Subcutaneous abdominal adipose tissue (tissue), 5 donors: ENCODE measurements at regions not wholly inside any gene's neighbourhood (a gene's known extent, or its start where the extent isn't known, plus 50 kb on each side); places are given as distances from the start of the nearest gene placed in this dataset.

ENCODE experiments used
- H3K27ac ChIP-seq: one replicate; pipeline ENCODE4 v1.7.0; 2013; ENCODE audit warnings: low read depth, mild to moderate bottlenecking, inconsistent platforms, low read length, moderate library complexity
- H3K27me3 ChIP-seq, 5 donors: one replicate each; pipeline ENCODE4 v1.7.0; 2013; ENCODE audit warnings: low read length in 5 of 5, inconsistent platforms in 1 of 5; ENCODE audit not compliant: control insufficient read depth in 5 of 5, insufficient read depth in 4 of 5
- H3K36me3 ChIP-seq, 5 donors: one replicate each; pipeline ENCODE4 v1.7.0; 2013; ENCODE audit warnings: low read length in 5 of 5; ENCODE audit not compliant: control insufficient read depth in 5 of 5, insufficient read depth in 5 of 5
- H3K4me1 ChIP-seq, 5 donors: one replicate each; pipeline ENCODE4 v1.7.0; 2013; ENCODE audit warnings: low read length in 5 of 5, mild to moderate bottlenecking in 3 of 5, moderate library complexity in 1 of 5; ENCODE audit not compliant: control insufficient read depth in 5 of 5, insufficient read depth in 5 of 5
- H3K4me3 ChIP-seq, 5 donors: one replicate each; pipeline ENCODE4 v1.7.0; 2013; ENCODE audit warnings: low read length in 5 of 5, low read depth in 1 of 5
- H3K9ac ChIP-seq, 5 donors: one replicate each; pipeline ENCODE4 v1.7.0; 2013; ENCODE audit warnings: low read length in 5 of 5, mild to moderate bottlenecking in 4 of 5, moderate library complexity in 3 of 5
- H3K9me3 ChIP-seq, 5 donors: one replicate each; pipeline ENCODE4 v1.7.0; 2013; ENCODE audit warnings: low read length in 5 of 5; ENCODE audit not compliant: control insufficient read depth in 5 of 5
- donor health status: healthy.
- donor health status: healthy.
- donor health status: healthy.
- donor health status: healthy.
- donor health status: healthy.

DNA sequence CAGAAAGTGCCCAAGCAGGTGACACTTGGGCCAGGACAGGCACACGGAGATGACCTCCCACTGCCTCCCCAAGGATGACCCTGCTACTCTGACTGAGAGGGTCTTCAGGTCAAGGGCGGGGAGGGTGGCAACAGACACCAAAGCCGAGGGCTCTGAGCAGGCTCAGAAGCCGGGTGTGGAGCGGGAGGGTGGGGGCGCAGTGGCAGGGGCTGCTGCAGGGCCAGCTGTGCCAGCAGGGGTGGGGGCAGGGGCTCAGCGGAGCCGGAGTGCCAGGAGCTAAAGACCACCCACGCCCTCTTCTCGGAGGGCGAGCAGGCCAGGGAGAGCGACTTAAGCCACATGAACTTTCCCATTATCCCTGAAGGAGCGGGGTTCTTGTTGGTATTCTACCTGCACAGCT lies 93.3 kb upstream of the MBOAT2 start:
- Histone ChIP-seq H3K9me3 (no peaks in the 10 kb centered on the region), H3K4me1 (peaks cover 0 to 32% (median 15%) of the 10 kb centered on the region in 5 donors), H3K36me3 (no peaks in the 10 kb centered on the region), H3K27ac (no peak overlapping the region), H3K4me3 (no peak overlapping the region), H3K9ac (no peak overlapping the region), H3K27me3 (no peaks in the 10 kb centered on the region)

- Histone ChIP-seq H3K36me3 (no peaks in the 10 kb centered on the region), H3K27ac (peak overlapping the region; percentile 16), H3K4me1 (peaks cover 0 to 32% (median 15%) of the 10 kb centered on the region in 5 donors), H3K9ac (no peak overlapping the region), H3K4me3 (peak overlapping the region in 3 of 5 donors; percentile 31 to 50 (median 36)), H3K27me3 (no peaks in the 10 kb centered on the region), H3K9me3 (no peaks in the 10 kb centered on the region)
Observed at GRCh38 chr2:9095690-9096089, 92.2 kb upstream of the MBOAT2 start.

DNA sequence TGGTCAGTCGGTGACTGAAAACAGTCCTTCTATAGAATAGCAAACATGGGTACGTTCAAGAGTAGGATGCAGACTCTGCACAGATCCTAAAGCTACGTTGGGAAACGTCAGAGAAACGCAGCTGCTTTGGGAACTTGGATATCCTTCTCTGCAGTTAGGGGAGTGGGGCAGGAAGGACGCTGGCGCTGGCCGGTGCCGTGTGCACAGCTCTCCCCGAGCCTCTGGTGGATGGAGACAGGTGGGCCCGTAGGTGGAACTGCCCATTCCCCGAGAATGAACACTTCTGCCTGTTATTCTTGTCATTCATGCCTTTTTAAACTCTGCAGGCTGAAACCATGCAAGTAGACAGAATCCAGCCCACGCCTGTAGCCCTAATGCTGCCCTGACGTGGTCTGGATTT lies 91.7 kb upstream of the MBOAT2 start:
- H3K4me1 ChIP-seq, result peaks cover 0 to 32% (median 15%) of the 10 kb centered on the region in 5 donors
- no peaks in the 10 kb centered on the region for H3K27me3 ChIP-seq
- peak overlapping the region in 1 of 5 donors; percentile 23 for H3K9ac ChIP-seq
- peak overlapping the region in 3 of 5 donors; percentile 31 to 50 (median 36) for H3K4me3 ChIP-seq
- H3K9me3 ChIP-seq, result no peaks in the 10 kb centered on the region
- H3K36me3 ChIP-seq, result no peaks in the 10 kb centered on the region
- H3K27ac ChIP-seq, result peak overlapping the region; percentile 16

DNA sequence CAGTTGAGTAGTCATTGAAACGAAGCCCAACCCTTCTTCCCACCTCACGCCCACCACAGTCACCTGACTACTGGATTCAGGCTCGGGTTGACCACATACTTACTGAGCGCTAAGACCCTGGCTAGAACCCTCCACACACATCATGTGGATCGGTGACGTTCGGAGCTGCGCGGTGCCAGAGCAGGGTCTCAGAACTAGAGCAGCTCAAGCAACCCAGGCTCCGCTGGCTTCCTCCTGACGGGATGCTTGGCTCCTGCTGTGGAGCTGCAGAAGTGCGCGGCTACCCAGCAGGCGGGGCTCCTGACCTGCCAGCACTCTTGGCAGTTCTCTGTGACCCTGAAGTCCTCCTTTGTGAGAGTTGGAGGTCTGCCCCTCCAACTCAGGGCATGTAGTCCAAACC lies 90.6 kb upstream of the MBOAT2 start:
- Histone ChIP-seq H3K27ac (no peak overlapping the region), H3K27me3 (no peaks in the 10 kb centered on the region), H3K4me3 (no peak overlapping the region), H3K9me3 (no peaks in the 10 kb centered on the region), H3K36me3 (no peaks in the 10 kb centered on the region), H3K9ac (no peak overlapping the region), H3K4me1 (peaks cover 0 to 32% (median 15%) of the 10 kb centered on the region in 5 donors)

- Histone ChIP-seq H3K9ac (no peak overlapping the region), H3K27ac (no peak overlapping the region), H3K4me1 (peaks cover 0 to 32% (median 15%) of the 10 kb centered on the region in 5 donors), H3K27me3 (no peaks in the 10 kb centered on the region), H3K9me3 (no peaks in the 10 kb centered on the region), H3K4me3 (no peak overlapping the region), H3K36me3 (no peaks in the 10 kb centered on the region)
Observed at GRCh38 chr2:9093324-9093723, 89.8 kb upstream of the MBOAT2 start.

DNA sequence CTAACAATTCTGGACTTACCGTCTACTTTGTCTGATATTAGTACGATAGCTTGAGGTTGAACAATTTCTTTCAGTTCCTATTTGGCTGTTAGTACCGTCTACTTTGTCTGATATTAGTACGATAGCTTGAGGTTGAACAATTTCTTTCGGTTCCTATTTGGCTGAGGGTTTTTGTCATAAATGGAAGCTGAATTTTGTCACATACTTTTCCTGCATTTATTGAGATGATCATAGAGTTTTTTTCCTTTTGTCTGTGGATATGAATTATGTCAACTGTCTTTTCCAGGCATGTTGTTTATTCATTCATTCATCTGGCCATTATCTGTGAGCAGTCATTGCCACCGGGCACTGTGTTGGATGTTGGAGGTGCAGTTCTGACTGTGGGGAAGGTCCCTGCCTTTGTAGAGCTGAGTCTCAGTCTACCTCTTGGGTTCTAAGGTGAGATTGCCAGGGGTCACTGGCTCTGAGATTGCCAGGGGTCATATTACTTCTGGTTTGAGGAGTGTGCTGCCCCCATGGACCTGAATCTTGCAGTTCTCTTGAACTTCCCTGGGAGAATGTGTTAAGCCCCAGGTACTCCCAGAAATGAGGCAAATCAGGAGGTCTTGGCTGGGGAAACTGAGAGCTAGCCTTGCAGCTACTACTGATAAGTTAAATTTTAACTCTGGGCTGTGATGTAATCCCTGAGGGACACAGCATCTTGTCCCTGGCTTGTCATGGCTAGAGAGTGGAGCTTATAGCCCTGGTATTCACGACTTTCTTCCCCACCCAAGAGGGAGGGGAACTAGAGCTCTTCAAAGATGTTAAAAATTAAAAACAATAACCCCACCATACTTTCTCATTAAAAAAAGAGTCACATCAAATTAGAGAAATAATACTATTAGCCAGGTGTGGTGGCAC lies 89.1 kb upstream of the MBOAT2 start:
- H3K36me3 ChIP-seq, result no peaks in the 10 kb centered on the region
- H3K4me3 ChIP-seq, result no peak overlapping the region
- no peaks in the 10 kb centered on the region for H3K27me3 ChIP-seq
- H3K9me3 ChIP-seq, result no peaks in the 10 kb centered on the region
- peaks cover 0 to 26% (median 15%) of the 10 kb centered on the region in 5 donors for H3K4me1 ChIP-seq
- H3K27ac ChIP-seq, result no peak overlapping the region
- H3K9ac ChIP-seq, result no peak overlapping the region

DNA sequence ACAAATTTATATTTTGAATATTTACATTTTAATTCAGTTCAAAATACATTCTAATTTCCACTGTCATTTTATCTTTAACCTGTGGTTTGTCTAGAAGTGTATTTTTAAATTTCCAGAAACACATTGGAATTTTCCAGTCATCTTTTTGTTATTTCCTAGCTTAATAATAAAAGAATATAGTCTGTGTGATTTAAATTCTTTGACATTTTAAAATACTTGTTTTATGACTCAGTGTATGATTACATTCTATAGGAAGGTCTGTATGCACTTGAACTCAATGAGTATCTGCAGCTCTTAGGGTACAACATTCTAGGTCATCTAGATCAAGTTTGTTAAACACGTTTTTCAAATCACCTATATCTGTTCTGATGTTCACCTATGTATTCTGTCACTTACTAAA lies 88.3 kb upstream of the MBOAT2 start:
- H3K36me3 ChIP-seq, result no peaks in the 10 kb centered on the region
- no peaks in the 10 kb centered on the region for H3K9me3 ChIP-seq
- peaks cover 0 to 25% (median 22%) of the 10 kb centered on the region in 5 donors for H3K4me1 ChIP-seq
- H3K4me3 ChIP-seq, result no peak overlapping the region
- no peaks in the 10 kb centered on the region for H3K27me3 ChIP-seq
- H3K27ac ChIP-seq, result no peak overlapping the region
- H3K9ac ChIP-seq, result no peak overlapping the region

- no peaks in the 10 kb centered on the region for H3K9me3 ChIP-seq
- no peaks in the 10 kb centered on the region for H3K36me3 ChIP-seq
- H3K4me3 ChIP-seq, result no peak overlapping the region
- H3K27ac ChIP-seq, result no peak overlapping the region
- H3K27me3 ChIP-seq, result no peaks in the 10 kb centered on the region
- H3K9ac ChIP-seq, result no peak overlapping the region
- H3K4me1 ChIP-seq, result peaks cover 0 to 17% (median 10%) of the 10 kb centered on the region in 5 donors
Observed at GRCh38 chr2:9089831-9090230, 86.3 kb upstream of the MBOAT2 start.

GRCh38 chr2:9087121-9087681 lies 83.7 kb upstream of the MBOAT2 start:
- no peaks in the 10 kb centered on the region for H3K27me3 ChIP-seq
- no peak overlapping the region for H3K27ac ChIP-seq
- peaks cover 0 to under 1% (median 0%) of the 10 kb centered on the region in 5 donors for H3K36me3 ChIP-seq
- peaks cover 0 to 2% (median under 1%) of the 10 kb centered on the region in 5 donors for H3K9me3 ChIP-seq
- no peak overlapping the region for H3K4me3 ChIP-seq
- H3K4me1 ChIP-seq, result peaks cover 0 to 17% (median 10%) of the 10 kb centered on the region in 5 donors
- no peak overlapping the region for H3K9ac ChIP-seq

DNA sequence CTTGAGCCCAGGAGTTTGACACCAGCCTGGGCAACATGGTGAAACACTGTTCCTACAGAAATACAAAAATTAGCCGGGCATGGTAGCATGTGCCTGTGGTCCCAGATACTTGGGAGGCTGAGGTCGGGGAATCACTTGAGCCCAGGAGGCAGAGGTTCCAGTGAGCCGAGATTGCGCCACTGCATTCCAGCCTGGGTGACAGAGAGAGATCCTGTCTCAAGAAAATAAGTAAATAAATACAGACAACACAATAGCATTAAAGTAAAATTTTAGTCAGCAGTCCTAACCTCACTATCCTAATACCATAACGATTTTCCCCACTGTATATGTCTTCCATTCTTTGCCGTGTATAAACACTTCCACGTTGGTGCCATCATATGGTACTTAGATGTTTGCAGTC lies 83.0 kb upstream of the MBOAT2 start:
- peaks cover 0 to 3% (median 0%) of the 10 kb centered on the region in 5 donors for H3K36me3 ChIP-seq

More for the DNA sequence above, 83.0 kb upstream of the MBOAT2 start:
- no peak overlapping the region for H3K27ac ChIP-seq
- H3K4me1 ChIP-seq, result peaks cover 0 to 17% (median 10%) of the 10 kb centered on the region in 5 donors
- H3K4me3 ChIP-seq, result no peak overlapping the region
- H3K9ac ChIP-seq, result no peak overlapping the region
- H3K9me3 ChIP-seq, result peaks cover 0 to 8% (median 5%) of the 10 kb centered on the region in 5 donors
- no peaks in the 10 kb centered on the region for H3K27me3 ChIP-seq
